CD4-positive, alpha-beta T cell treated with Interleukin-17A for 4 hours (primary cell): ENCODE measurements at regions not wholly inside any gene's neighbourhood (a gene's known extent, or its start where the extent isn't known, plus 50 kb on each side); places are given as distances from the start of the nearest gene placed in this dataset.

Experiments used
- DNase-seq: peaks from one replicate; pipeline ENCODE4 v3.0.0-alpha.2; 2020; ENCODE audit warnings: mixed read lengths

DNA sequence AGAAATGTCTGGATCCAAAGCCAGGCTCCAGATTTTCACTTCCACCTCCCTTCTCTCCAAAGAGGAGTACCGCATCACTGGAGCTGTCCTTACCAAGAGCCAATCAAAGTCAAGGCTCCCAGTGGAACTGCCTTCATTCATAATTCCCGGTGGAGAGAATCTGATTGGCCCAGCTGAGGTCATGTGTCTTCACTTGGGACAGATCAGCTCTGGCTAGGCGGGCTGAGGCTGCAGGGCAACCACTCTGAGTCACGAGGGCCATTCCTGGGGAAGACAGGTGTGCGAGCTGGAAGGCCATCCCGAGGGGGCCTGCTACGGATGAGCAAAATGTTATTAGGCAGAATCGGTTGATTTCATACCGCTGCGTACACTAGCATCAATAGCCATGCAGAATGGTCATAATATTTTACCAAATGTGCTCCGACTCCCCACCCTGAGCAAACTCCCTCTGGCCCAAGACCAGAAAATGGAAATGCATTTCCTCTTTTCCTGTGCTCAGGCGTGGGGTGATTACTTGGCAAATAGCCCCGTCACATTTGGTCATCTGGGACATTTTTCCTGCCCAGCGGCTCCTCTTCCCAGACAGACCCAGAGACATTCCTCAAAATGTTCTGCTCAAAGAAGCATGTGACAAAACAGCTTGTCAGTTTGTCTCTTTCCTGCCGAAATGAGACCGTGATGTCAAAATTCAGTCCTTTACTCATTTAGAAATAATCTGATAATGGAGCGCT is 111.1 kb downstream of the AIPL1 start:
- DNase-seq: no peak

DNA sequence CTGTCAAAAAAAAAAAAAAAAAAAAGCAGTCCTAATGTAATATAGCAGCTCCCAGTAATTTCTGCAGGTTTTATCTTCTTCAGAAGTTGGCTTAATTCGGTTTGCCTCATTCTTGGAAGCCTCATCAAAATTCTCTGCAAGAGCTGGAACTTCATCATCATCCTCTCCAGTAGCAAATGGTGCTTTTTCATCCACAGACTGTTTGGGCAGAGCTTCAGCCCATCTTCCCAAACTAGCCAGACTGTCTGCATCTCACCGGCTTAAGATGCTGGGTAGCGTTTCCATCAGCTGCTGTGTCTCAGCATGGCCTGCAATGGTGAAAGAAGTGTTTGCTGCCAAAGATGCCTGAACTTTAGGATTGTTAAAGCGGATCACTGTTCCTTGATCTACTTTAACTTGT is 112.6 kb downstream of the AIPL1 start:
- DNase-seq: no peak

DNA sequence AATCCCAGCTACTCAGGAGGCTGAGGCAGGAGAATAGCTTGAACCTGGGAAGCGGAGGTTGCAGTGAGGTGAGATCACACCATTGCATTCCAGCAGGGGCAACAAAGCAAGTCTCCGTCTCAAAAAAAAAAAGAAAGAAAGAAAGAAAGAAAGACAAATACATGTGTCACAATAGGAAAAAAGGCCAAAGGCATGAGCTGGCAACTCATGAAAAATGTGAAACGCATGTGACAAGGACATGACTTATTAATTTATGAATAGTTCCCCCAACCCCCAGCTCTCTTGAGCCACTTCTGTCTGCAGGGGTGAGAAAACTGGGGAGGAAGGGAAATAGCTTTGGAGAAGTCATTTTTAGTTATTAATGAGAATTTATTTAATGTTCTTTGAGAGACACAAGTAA is 120.6 kb downstream of the AIPL1 start:
- DNase-seq: no peak

DNA sequence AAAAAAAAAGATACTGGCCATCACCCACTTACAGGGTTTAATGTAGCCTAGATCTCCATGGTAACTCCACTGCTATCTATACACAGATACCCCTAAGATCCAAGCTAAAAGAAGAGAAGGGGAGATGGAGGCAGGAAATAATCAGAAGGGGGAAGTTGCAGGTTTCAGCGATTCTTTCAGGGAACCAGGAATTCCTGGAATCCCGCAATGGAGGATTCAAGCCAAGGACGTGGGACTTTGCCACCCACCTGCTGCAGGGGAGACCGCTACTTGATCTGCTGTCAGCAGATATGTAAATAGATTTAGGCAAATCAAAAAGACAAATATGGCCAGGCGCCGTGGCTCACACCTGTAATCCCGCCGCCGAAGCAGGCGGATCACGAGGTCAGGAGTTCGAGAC is 121.1 kb downstream of the AIPL1 start:
- no peak for DNase-seq

DNA sequence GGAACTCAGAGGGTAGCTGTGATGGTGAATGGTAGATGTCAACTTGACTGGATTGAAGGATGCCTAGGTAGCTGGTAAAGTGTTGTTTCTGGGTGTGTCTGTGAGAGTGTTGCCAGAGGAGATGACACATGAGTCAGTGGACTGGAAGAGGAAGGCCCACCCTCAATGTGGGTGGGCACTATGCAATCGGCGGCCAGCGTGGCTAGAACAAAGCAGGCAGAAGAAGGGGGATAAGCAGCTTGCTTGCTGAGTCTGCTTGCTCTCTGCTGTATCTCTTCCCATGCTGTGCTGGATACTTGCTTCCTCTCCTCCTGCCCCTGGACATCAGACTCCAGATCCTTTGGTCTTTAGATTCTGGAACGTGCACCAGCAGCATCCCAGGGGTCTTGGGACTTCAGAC is 128.1 kb downstream of the AIPL1 start:
- no peak for DNase-seq

DNA sequence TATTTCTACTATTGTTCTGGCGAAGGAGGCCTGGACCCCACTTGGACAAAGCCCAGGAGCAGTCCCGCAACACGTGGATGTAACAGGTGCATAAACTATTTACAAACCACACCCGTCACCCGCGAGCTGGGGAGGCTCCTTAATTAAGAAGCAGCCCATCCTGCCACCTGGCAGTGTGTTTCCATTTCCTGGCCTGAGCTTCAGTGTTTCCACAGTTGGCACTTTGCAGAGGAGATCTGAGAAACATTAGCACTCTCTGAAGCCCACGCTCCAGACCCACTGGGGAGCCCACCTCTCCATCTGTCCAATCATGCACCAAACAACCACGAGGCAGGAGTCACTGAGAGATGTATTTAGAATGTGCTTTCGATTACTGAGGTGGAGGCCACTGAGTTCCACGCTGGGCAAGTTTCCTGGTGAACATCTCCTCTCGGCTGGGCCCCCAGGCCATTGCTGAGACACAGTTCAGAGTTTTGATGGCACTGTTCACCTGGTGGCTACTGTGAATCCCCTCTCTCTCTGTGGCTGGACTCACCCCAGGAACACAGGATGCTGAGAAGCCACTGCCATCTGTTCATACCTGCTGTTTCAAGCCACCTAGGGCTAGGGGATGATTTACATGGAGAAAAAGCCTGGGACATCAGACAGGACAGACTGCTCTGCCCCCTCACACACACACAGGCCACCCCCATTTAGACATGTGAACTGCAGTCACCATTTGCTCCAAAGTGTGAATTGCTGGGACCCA is 129.1 kb downstream of the AIPL1 start:
- no peak for DNase-seq

DNA sequence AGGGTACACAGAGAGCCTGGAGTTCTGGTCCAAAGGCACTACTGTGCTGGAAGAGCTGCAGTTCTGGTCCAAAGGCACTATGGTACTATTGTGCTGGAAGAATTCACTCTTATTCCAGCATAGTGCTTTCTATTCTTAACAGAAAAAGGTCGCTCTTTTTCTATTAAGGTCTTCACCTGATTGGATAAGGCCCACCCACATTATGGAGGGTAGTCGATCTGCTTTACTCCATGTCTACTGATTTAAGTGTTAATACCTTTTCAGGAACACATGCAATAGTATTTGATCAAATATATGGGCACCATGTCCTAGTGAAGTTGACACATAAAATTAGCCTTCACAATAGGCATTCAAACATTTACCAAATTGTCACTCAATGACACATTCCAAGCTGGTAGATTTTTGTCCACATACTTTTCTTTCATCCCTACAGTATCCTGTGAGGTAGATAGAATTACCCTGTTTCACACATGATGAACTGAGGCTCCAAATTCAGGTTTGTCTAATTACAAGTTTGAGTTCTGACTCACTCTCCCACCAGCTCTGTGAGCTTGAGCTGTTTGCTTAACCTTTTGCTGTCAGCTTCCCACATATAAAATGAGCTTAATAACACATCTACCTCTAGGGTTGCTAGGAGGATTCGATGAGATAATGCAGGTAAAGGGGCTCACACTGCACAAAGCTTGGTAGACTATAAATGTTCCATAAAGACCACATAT is 129.9 kb downstream of the AIPL1 start:
- no peak for DNase-seq

DNA sequence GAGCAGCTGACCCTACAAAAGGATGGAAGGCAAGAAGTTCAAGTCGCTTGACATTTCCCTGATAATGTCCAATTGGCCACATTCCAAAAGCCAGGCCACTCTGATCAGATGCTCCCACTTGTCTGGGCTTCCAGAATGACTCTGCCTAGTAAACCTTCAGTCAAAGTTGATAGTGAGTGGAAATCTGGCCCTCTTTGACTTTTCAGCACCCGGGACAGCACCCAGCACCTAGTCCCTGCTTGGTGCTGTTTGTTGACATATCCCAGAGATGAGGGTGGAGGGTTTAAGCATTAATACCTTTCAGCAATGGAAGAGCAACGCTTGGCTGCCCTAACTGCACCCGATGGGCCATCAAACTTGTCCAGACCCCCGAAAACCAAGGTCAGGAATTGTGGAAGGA is 131.3 kb downstream of the AIPL1 start:
- DNase-seq: no peak

DNA sequence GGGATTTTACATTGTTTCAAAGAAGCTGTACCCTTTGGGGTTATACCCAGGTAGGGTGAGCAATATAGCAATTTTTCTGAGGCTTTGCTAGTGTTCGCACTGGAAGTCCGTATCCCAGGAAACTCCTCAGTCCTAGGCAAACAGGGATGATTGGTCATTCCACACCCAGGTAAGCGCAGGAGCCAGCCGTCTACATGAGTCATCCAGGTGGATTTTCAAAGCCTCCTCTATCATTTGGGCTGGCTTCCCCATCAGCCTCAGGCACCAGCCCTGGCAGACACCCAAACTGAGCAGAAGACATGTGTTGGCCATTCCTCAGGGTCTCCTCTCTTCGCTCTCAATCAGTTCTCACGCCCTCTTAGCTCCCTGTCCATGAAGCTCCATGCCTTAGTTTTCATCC is 135.6 kb downstream of the AIPL1 start:
- DNase-seq: no peak

DNA sequence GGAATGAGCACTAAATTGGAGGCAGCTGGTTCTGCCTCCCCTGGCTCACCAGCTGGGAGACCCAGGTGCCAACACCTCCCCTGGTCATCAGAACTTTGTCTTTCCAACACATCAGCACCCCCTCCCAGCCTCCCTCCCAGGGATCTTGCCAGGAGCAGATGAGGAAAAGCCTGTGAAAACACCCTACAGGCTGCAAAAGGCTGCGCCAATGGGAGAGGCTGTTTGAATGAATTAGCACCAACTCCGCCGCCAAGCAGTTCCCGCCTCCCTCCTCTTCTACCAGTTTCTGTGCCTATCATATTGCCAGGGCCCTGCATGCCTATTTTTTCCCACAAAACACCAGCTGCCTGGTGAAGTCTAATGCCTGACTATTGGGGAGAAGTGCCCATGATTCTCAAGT is 137.0 kb downstream of the AIPL1 start:
- no peak for DNase-seq

DNA sequence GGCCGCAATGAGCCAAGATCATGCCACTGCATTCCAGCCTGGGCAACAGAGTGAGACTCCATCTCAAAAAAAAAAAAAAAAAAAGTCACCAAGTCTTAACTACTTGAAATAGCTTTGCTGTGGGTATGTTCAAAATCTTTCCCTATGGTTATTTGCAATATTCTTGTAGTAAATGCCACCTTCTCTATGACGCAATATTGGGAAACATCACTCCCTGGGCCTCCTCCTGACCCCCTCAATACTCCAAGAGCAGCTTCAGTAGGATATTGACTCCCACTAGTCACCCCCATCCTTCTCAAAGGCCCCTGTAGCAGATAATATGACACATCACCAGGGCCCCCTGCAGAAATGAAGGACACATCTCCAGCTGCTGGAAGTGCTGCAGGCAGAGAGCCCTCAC is 137.8 kb downstream of the AIPL1 start:
- DNase-seq: no peak

DNA sequence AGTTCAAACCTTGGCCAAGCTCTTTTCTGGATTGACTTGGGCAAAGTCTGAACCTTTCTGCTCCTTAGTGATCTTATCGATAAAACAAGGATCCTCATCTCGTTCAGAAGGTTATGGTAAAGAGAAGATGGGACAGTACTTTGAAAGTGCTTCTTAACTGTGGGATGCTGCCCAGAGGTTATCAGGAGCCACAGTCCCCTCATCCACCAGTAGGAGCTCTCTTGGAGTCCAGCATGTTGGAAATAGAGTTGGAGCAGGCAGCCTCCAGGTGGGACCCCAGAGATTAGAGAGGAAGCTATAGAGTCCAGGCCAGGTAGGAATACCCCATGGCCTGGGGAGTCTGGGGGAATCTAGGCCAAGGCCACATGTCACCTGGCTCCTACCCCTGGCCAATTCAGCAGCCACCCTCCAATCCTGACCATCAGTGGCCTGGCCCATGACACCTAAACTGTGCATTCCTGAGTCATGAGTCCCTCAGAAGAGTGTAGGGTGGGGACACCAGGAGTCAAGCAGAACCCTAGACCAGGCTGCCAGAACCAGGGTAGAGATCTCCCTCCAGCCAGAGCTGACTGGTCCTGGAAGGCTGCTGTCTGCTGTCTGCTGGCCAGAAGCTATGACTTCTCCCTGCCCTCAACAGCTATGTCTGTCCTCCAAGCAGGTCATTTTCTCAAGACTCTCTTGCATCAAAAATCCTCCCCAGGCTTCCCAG is 144.3 kb downstream of the AIPL1 start:
- DNase-seq: no peak

DNA sequence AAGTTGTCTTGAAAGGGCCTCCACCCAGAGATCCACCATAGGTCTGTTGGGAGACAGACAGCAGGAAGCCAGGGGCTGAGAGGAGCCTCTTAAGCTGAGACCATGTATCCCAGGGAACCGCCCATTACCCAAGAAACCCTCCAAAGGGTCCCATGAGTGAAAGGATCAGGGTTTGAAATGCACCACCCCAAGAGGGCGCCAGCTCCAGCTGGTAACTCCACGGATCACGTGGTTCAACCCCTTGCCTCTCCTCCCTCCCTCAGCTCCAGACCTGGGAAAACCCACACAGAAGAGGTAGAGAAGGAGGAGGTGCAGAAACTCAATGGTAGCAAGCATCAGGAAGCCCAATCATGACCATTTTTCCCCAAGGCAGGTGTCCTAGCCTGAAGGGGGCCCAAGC is 148.7 kb downstream of the AIPL1 start:
- no peak for DNase-seq

DNA sequence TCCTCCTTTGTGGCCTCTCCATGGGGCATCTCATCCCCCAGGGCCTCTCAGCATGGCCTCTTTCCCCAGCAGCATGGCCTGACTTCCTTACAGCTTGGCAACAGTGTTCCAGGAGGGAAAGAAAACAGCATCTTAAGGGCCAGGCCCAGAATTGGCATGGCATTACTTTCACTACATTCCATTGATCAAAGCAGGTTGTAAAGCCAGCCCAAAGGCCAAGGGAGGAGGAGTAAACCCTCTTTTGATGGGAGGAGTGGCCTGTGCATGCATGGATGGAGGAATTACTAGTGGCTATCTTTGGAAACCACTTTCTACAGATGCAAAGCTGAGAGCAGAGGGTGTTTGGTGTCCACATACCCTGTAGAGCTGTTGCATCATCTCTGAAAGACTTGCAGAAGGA is 149.4 kb downstream of the AIPL1 start:
- no peak for DNase-seq

DNA sequence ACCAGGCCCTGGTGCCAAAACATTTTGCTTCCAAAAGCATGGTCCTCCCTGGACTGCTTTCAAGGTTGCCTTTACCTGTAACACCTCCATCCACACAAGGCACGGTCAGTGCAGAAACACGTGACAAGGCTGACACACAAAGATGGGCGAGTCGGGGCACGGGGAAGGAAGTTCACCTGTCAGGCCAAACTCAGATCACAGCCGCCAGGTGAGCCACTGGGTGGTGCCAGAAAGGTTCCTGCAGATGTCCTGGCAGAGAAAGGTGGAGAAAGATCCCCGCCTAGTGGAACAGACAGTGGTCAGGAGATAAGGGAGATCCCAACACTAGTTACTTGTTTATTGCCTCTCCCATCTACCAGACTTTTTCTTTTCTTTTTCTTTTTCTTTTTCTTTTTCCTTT is 155.3 kb downstream of the AIPL1 start:
- no peak for DNase-seq

DNA sequence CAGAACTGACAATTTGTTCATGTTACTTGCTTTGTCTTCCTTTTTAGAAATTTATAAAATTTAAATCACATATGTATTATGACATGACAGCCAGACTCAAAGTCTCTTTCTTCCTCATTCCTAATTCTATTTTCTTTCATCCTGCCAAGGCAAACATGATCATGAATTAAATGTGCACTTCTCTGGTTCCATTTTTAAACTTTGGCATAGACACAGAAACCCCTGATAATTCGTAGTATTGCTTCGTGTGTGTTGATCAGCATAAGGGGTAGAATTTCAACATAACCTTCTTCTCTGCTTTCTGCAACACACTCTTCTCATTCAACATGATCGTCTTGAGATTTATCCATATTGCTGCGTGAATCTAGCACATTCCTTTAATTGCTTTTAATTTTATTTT is 156.5 kb downstream of the AIPL1 start:
- no peak for DNase-seq

DNA sequence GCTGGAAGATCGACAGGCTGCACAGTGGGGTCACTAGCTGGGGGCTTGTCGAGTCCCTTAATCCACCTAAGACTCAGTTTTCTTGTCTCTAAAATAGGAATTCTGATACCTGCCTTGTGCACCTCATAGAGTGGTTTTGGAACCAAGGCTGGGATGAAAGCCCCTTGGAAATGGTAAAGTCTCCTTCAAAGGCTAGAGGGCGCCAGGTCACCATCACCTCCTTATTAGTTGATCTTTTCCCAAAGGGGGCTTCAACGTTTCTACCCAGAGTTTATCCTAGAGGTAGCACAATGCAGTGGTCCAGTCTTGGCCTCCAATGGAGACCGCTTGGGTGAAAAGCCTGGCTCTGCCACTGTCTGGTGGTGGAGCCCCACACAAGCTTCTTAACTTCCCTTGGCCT is 158.2 kb downstream of the AIPL1 start:
- DNase-seq: no peak

DNA sequence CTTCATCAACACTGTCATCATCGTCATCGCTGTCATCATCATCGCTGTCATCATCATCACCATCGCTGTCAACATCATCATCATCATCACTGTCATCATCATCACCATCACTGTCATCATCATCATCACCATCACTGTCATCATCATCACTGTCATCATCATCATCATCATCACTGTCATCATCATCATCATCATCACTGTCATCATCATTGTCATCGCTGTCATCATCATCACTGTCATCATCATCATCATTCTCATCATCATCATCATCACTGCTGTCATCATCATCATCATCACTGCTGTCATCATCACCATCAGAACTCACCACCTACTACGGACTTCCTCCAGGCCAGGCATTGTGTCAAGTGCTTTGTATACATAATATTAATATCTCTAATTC is 160.6 kb downstream of the AIPL1 start:
- no peak for DNase-seq

DNA sequence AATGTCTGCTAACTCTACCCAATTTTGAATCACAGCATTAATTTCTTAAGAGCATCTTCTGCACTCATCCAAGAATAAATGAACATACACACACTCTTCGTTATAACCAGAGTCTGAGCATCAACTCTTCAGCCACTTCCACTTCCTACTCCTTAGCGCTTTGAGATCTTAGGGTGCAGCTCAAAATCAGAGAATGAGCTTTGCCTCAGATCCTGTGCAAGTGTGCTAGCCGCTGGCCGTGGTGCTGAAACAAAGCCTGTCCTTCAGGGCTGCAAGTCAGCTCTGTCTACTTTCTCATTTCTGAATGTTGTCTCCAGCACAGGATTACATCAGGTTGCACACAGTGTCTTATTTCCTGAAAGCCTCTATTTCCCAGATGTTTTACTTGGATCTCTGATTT is 165.4 kb downstream of the AIPL1 start:
- DNase-seq: peak; percentile 5

DNA sequence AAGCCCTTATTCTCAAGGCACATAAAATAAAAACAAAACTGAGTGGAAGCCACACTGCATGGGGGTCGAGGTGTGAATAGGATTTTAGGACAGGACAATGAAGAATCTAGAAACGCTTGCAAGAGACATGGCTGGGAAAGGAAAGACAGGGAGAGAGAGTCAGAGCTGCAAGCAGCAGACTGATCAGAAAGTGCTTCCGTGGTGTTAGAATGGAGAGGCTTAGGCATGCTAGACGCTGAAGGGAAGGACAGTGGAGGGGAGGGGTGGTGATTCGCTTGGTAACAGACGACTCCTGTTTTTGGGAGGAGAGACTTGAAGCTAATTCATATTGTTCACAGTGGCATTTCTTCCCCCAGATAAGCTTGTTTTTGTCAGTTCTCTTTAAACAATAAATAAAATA is 173.5 kb downstream of the AIPL1 start:
- no peak for DNase-seq

DNA sequence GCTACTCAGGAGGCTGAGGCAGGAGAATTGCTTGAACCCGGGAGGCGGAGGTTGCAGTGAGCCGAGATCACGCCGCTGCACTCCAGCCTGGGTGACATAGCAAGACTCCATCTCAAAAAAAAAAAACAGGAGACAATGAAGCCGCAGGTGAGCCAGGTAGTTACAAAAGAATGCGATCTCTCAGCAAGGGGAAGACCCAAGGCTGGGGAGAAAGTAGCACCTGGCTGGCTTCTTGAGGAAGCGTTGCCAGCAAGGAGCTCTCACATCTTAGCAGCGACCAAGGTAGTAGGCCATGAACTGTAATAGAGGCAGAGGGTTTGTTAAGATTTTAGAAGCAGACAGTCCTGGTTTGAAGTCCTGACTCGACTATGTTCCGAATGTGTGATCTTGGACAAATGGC is 175.0 kb downstream of the AIPL1 start:
- DNase-seq: no peak

DNA sequence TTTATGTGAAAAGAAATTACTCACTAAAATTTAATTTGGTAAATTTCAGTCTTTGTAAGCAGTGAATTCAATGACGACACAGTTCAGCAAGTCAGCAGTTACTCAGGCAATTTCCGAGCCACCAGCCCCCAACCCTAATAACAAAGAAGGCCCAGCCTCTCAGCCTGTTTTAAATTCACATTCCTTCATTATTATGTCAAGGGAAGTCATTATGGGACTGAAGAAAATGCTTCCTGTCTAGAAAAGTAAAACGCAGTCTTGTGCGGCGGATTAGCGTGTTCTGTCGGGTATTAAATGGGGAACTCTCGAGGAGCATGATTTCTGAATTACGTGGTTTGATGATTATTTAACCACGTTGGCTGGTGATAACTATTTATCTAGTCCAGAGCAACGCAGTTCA is 177.6 kb downstream of the AIPL1 start:
- no peak for DNase-seq

DNA sequence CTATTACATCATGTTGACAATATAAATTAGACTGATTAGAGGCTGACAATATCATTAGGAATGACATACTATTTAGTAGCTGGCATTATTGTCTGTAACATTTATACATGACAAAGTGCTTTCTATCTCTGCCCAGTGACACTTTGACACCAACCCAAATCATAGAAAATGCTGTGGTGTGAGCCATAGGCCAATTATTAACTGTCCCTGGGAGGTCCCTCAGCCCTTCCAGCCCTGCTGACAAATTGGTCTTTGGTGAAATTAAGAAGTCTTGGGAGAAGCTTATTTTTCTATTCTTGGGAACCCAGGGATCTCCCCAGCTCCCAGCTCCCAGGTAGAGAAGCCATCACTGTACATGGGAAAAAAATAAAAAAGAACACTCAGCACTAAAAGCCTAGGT is 179.6 kb downstream of the AIPL1 start:
- no peak for DNase-seq

DNA sequence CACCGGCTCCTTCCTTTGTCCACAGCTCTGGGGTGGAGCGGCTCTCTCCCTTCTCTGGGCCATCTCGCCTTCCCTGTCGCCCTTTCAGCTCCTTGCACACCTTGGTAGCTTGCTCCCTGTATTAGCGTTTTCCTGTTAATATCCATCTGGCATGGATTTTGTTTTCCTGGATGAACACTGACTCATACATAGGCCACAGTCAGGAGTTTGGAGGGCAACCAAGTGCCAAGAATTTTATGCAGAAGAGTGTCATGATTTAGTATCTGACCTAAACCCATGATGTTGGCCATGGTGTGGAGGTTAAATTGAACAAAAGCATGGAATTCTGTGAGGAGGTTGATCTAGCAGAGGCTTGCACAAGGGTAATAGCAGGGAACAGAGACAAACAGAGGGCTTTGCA is 180.9 kb downstream of the AIPL1 start:
- DNase-seq: no peak
